ENCODE measurements at regions not wholly inside any gene's neighbourhood (a gene's known extent, or its start where the extent isn't known, plus 50 kb on each side); places are given as distances from the start of the nearest gene placed in this dataset.
"Not testable (repeated sequence)": the region's sequence is repeated elsewhere in the genome, so short reads cannot be mapped to it uniquely, and the experiment has no call there.

DNA sequence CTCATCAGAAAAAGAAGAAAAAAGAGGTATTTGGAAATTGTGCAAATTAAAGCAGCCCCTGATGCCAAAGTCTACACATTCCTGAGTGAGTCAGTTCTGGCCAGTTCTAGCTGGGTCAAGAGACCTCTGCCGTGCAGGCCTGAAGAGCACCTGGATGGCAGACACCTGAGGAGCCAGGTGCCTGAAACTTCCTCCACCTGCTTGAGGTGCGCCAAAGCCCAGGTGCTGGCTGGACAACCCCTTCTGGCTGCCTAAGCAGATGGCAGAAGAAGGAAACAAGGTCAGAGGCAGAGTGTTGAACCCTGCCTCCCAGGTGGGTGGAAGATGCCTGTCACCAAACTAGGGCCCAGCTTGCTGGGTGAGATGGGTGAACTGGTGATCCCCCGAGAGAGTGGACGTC, 215.8 kb downstream of the GOLGA6L6 start:
- intact Hi-C loops (cut with DNase I); DNase-seq (ENCODE audit: low spot score): not testable (repeated sequence)

DNA sequence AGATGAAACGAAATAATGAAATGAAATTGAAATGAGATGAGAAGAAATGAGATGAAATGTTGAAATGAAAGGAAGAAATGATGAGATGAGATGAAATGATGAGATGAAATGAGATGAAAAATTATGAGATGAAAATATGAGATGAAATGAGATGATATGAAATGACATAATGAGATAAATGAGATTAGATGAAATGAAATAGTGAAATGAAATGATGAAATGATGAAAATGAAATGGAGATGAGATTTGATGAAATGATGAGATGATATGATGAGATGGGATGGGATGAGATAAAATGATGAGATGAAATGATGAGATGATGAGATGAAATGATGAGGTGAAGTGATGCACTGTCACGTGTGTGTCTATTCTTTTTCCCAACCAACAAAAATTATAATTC, 224.5 kb downstream of the GOLGA6L6 start:
- not testable (repeated sequence) for DNase-seq (ENCODE audit: low spot score)

DNA sequence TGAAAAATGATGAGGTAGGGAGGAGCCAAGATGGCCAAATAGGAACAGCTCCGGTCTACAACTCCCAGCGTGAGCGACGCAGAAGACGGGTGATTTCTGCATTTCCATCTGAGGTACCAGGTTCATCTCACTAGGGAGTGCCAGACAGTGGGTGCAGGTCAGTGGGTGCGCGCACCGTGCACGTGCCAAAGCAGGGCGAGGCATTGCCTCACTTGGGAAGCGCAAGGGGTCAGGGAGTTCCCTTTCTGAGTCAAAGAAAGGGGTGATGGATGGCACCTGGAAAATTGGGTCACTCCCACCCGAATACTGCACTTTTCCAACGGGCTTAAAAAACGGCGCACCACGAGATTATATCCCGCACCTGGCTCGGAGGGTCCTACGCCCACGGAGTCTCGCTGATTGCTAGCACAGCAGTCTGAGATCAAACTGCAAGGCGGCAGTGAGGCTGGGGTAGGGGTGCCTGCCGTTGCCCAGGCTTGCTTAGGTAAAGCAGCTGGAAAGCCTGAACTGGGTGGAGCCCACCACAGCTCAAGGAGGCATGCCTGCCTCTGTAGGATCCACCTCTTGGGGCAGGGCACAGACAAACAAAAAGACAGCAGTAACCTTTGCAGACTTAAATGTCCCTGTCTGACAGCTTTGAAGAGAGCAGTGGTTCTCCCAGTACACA, 230.5 kb downstream of the GOLGA6L6 start:
- intact Hi-C loops (cut with DNase I); DNase-seq (ENCODE audit: low spot score): not testable (repeated sequence)

More for the DNA sequence above, 224.5 kb downstream of the GOLGA6L6 start:
- intact Hi-C loops (cut with DNase I): not testable (repeated sequence)

DNA sequence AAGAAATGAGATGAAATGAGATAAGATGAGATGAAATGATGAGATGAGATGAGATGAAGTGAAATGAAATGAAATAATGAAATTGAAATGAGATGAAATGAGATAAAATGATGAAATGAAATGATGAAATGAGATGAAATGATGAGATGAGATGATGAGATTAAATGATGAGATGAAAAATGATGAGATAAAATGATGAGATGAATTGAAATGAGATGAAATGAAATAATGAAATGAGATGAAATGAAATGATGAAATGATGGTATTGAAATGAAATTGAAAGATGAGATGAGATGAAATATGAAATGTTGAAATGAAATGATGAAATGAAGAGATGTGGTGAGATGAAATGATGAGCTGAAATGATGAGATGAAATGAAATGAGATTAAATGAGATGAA, 231.0 kb downstream of the GOLGA6L6 start:
- no peak for DNase-seq (ENCODE audit: low spot score)
- intact Hi-C loops (cut with DNase I): no loop called here

DNA sequence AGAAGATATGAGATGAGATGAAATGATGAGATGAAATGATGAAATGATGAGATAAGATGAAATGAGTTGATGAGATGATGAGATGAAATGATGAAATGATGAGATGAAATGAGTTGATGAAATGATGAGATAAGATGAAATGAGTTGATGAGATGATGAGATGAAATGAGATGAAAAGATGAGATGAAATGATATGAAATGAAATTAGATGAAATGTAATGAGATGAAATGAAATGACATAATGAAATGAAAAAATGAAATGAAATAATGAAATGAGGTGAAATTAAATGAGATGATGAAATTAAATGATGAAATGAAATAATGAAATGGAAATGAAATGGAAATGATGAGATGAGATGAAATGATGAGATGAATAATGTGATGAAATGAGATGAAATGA, 231.6 kb downstream of the GOLGA6L6 start:
- intact Hi-C loops (cut with DNase I); DNase-seq (ENCODE audit: low spot score): not testable (repeated sequence)

DNA sequence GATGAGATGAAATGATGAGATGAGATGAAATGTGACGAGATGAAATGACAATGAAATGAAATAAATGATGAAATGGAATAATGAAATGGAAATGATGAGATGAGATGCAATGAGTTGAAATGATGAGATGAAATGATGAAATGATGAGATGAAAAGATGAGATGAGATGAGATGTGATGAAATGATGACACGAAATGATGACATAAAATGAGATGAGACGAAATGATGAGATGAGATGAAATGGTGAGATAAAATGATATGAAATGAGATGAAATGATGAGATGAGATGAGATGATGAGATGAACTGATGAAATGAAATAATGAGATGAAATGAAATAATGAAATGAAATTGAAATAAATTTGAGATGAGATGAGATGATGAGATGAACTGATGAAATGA, 232.2 kb downstream of the GOLGA6L6 start:
- intact Hi-C loops (cut with DNase I); DNase-seq (ENCODE audit: low spot score): not testable (repeated sequence)

DNA sequence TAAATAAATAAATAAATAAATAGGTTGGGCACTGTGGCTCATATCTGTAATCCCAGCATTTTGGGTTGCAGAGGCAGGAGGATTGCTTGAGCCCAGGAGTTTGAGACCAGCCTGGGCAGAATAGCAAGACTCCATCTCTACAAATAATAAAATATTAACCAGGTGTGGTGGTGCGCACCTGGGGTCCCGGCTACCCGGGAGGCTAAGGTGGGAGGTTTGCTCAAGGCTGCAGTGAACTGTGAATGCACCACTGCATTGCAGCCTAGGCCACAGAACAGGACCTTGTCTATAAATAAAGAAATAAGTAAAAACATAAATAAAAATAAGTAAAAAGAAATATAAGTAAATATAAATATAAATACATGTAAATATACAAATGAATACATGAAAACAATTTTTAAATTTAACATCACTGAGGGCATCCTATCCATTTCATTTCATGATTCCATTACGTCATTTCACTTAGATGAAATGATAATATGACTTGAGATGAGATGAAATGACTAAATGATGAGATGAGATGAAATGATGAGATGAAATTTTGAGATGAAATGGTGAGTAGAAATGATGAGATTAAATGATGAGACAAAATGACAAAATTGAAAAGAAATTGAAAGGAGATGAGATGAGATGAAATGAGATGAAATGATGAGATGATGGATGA, 233.4 kb downstream of the GOLGA6L6 start:
- DNase-seq (ENCODE audit: low spot score): peak; percentile 72
- intact Hi-C loops (cut with DNase I): not testable (repeated sequence)

DNA sequence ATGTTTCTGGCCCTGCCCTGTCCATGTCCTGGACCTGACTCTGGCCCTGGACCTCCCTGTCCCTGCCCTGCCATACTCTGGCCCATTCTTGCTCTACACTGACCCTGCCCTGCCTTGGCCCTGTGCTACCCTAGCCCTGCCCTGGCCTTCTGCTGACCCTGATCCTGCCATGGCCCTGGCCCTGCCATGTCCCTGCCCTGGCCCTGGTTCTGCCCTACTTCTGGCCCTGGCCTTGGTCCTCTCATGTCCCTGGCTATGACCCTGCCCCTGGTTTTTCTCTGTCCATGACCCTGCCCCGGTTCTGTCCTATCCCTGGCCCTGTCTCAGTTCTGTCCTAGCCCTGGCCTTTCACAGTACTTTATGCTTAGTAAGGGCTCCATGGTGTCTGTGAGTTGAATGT, 234.5 kb downstream of the GOLGA6L6 start:
- DNase-seq (ENCODE audit: low spot score); intact Hi-C loops (cut with DNase I): not testable (repeated sequence)

DNA sequence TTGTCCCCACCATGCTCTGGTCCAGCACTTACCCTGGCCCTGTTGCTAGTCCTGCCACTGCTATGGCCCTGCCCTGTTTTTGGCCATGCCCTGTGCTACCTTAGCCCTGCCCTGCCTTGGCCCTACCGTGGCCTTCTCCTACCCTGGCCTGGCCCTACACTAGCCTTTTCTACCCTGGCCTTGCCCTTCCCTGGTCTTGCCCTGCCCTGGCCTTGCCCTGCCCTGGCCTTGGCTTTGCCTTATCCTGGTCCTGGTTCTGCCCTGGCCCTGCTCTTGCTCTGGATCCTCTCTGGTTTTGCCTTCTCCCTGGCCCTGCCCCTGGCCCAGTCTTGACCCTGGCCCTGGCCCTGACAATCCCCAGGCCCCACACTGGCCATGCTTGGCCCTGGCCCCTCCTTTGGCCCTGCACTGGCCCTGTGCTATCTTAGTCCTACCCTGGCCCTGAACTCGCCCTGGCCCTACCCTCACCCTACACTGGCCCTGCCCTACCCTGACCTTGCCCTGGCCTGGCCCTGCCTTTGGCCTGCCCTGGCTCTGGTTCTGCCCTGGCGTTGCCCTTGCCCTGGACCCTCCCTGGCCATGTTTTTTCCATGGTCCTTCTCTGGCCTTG, 235.0 kb downstream of the GOLGA6L6 start:
- DNase-seq (ENCODE audit: low spot score): peak; percentile 82
- intact Hi-C loops (cut with DNase I): not testable (repeated sequence)

DNA sequence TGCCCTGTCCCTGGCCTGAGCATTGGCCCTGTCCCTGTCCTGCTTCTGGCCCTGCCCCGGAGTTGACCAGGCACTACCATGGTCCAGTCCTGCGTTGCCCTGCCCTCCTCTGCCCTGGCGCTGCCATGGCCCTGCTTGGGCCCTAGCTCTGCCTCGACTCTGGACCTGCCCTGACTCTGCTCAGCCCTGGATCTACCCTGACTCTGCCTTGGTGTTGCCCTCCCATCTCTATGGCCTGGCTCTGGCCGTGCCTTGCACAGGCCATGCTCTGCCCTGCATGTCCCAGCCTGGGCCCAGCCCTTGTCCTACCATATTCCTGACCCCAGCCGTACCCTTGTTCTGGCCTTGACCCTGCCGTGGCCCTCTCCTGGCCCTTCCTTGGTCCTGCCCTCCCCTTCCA, 235.7 kb downstream of the GOLGA6L6 start:
- intact Hi-C loops (cut with DNase I): not testable (repeated sequence)
- DNase-seq (ENCODE audit: low spot score): peak; percentile 31

DNA sequence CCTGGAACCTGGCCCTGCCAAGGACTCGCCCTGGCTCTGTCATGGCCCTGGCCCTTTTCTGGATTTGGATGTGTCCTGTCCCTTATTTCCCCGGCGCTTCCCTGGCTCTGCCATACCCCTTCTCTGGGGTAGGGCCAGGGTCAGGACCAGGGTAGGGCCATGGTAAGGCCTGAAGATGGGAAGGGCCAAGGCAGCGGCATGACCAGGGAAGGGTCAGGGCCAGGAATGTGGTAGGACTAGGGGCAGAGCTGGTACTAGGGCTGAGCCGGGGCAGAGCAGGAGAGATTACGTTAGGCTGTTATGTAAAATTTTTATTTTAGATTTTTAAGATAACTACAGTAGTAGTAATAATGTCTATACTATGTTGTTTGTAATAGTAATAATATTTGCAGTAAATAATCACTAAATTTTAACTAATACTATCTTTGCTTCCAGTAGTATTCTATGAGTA, 236.6 kb downstream of the GOLGA6L6 start:
- DNase-seq (ENCODE audit: low spot score); intact Hi-C loops (cut with DNase I): not testable (repeated sequence)

DNA sequence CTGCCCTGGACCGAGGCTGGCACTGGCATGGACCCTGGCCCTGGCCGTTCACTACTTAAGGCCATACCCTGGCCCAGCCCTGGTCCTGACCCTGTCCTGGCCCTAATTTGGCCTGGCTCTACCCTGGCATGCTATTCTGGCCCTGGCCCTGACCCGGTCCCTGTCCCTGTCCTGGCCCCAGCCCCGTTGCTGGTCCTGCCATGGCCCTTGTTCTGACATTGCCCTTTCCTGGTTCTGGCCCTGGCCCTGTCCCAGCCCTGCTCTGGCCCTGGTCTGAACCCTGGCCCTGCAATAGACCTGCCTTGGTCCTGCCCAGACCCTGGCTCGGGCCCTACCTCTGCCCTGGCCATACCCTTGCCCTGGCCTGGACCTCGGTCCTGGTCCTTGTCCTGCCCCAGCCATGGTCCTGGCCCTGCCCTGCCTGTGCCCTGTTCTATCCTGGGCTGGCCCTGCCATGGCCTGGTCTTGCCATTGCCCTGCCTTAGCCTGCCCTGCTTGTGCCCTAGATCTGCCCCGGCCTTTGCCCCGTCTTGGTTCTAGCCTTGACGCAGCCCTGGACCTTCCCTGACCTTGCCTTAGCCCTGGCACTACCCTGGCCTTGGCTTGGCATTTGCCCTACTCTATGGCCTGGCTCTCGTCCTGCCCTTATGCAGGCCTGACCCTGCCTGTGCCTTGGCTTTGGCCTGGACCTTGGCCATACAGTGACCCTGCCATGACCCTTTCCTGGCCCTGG, 237.2 kb downstream of the GOLGA6L6 start:
- peak; percentile 79 for DNase-seq (ENCODE audit: low spot score)
- intact Hi-C loops (cut with DNase I): not testable (repeated sequence)

DNA sequence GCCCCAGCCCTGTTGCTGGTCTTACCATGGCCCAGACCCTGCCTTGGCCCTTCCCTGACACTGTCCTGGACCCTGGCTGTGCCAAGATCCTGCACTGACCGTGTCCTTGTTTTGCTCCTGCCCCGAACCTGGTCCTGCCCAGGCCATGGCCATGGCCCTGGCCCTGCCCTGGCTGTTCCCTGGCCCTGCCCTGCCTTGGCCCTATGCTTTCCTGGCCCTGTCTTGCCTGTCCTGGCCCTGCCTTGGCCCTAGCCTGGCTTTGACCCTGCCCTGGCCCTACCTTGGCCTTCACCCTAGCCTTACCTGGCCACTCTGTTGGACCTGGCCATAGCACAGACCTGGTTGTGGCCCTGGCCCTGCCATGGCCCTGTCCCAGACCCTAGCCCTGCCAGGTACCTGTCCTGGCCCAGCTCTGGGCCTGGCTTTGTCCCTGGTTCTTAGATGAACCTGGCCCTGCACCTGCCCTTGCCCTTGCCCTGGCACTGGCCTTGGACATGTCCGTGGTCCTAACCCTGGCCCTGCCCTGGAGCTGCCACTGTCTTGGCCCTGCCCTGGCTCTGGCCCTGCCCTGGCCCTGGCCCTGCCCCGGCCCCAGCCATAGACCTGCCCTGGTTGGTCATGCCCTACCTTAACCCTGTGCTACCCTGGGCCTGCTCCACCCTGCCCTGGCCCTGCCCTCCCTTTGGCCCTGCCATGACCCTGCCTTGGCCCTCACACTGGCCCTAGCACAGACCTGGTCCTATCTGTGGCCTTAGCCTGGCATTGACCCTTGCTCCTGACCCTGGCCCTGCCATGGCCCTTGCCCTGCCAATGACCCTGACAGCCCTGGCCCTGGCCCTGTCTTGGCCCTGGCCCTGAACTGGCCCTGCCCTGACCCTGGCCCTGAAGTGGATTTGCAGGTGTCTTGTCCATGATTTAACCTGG, 238.1 kb downstream of the GOLGA6L6 start:
- DNase-seq (ENCODE audit: low spot score); intact Hi-C loops (cut with DNase I): not testable (repeated sequence)

DNA sequence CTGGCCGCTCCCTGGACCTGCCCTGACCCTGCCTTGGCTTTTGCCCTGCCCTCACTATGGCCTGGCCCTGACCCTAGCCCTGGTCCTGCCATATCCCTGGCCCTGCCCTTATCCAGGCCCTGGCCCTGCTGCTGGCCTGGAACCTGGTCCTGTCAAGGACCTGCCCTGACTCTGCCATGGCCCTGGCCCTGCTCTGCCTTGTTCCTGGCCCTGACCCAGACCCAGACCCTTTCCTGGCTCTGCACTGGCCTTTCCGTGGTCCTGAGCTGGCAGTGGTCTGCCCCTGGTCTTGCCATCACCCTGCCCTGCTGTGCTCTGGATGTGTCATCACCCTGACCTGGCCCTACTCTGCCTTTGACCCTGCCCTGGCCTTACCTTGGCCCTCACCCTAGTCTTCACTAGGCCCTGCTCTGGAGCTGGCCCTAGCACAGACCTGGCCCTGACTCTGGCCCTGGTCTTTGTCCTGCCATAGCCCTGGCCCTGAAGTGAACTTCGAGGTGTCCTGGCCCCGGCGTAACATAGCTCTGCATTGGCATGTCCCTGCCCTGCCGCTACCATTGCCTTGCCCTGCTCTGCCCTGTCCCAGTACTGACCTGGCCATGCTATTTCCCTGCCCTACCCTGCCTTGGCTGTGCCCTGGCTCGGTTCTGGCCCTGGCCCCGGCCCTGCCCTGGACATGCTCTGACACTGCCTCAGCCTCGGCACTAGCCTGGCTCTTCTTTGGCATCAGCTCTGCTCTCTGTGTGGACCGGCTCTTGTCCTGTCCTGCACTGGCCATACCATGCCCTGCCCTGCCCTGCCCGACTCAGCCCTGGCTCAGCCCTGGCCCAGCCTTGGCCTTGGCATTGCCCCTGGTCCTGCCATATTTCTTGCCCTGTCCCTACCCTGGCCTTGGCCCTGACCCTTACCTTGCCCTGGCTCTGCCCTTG, 239.2 kb downstream of the GOLGA6L6 start:
- intact Hi-C loops (cut with DNase I); DNase-seq (ENCODE audit: low spot score): not testable (repeated sequence)

DNA sequence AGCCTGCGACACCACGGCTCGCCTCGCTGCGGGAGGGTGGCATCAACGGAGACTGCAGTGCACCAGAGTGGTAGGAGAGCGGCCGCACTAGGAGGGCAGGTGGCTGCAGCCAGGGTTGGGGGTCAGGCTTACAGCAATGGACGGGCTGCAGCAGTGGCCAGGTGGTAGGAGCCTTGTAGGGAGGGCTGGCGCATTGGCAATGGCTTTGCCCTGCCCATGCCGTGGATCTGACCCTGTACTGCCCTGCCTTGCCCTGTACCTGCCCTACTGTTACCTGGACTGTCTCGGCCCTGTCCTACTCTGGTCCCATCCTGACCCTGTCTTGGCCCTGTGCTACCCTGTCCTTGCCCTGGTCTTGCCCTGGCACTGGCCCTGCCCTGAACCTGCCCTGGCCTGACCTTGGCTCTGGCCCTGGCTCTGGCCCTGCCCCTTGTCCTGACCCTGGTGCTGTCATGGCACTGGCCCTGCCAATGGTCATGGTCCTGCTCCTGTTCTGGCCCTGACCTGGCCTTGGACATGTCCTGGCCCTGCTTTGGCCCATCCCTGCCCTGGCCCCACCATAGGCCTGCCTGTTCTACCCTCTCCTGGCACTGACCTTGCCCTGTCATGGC, 240.0 kb downstream of the GOLGA6L6 start:
- DNase-seq (ENCODE audit: low spot score); intact Hi-C loops (cut with DNase I): not testable (repeated sequence)

DNA sequence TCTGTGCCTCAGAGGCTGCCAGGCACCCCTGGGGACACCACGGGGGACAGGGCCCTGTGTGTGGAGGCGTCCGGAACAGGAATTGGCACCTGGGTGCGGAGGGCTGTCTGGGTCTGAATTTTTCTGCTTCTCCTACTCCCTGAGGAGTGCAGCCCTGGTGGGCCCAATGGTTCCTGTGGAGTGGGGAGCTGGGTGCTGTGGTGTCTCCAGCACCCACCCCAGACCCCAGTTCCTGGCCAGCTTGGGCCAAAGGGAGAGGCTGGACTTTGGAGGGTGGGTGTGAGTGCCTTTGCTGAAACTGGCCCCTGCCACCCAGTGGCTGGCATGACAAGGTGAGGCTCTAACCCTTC, 240.6 kb downstream of the GOLGA6L6 start:
- DNase-seq (ENCODE audit: low spot score); intact Hi-C loops (cut with DNase I): not testable (repeated sequence)

DNA sequence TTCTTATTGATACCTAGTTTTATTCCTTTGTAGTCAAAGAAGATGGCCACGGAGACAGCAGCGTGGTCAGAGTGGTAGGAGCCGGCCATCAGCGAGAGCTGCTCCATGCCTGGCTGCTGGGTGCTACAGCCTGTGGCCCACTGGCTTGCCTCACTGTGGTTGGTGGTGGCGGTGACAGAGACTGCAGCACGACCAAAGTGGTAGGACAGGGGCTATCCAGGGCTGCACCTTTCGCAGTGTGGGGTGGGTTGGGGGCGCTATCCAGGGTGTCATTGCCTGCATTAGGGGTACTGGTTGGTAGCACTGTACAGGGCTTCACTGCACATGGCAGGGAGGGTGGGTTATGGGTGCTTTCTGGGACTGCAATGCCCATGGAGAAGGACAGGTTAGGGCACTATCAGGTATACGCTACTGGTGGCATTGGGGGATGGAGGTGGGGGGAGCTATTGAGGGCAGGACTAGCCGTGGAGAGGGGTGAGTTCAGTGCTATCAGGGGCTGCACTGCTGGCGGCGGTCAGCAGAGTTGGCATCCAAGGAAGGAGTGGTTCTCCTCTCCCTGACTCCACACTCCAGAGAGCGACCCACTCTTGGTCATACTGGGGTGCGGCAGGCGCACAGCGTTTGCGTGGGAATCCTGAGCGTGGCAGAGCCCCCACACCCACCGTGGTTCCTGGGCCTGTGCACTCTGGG, 241.1 kb downstream of the GOLGA6L6 start:
- DNase-seq (ENCODE audit: low spot score); intact Hi-C loops (cut with DNase I): not testable (repeated sequence)

All from posterior vena cava (tissue), 2 donors.